H1 (cell line): ENCODE measurements at regions not wholly inside any gene's neighbourhood (a gene's known extent, or its start where the extent isn't known, plus 50 kb on each side); places are given as distances from the start of the nearest gene placed in this dataset.
A peak's percentile ranks its signal among the peaks of the same experiment; 100 is the strongest.

Source experiments
- ASH2L ChIP-seq: fragments of 200-600, 300-600 bp; sonication (generic); IDR thresholded peaks from one replicate; pipeline ENCODE4 v1.7.1; 2017; ENCODE audit warnings: low read length
- BRCA1 ChIP-seq: IDR thresholded peaks from 2 replicates; pipeline ENCODE4 v1.6.1; 2012; ENCODE audit warnings: low read depth, low read length, improper control_type of control experiment
- EZH2 ChIP-seq: fragments of 200-600 bp; sonication (generic); IDR thresholded peaks from 2 replicates; pipeline ENCODE4 v1.7.1; 2012; ENCODE audit warnings: low read depth, mild to moderate bottlenecking, moderate library complexity, low read length, inconsistent platforms; ENCODE audit not compliant: severe bottlenecking
- KDM4A ChIP-seq: IDR thresholded peaks from one replicate; pipeline ENCODE4 v1.7.1; 2012; ENCODE audit warnings: low read depth, mild to moderate bottlenecking, moderate library complexity, low read length, inconsistent platforms; ENCODE audit not compliant: severe bottlenecking
- POLR2A ChIP-seq, 2 experiments: IDR thresholded peaks; 1 replicate in 1 of 2; 2 replicates in 1 of 2; pipeline ENCODE4 v1.6.1; 2011; ENCODE audit warnings: low read depth in 2 of 2, low read length in 2 of 2, mild to moderate bottlenecking in 2 of 2; ENCODE audit errors: control extremely low read depth in 1 of 2
- POLR2AphosphoS5 ChIP-seq: IDR thresholded peaks from 2 replicates; pipeline ENCODE4 v1.6.1; 2011; ENCODE audit warnings: low read depth, low read length
- SIN3A ChIP-seq, 2 experiments: IDR thresholded peaks in 1 of 2; conservative IDR thresholded peaks in 1 of 2; 2 replicates each; pipeline ENCODE4 v1.6.1; 2011 to 2012; ENCODE audit warnings: low read length in 2 of 2, improper control_type of control experiment in 1 of 2, low read depth in 1 of 2, mild to moderate bottlenecking in 1 of 2
- TEAD4 ChIP-seq: IDR thresholded peaks from 2 replicates; pipeline ENCODE4 v1.6.1; 2012; ENCODE audit warnings: low read depth, low read length, inconsistent platforms, mixed read lengths
- TF ChIP-seq, protein P1 (sequence below), 3 experiments: IDR thresholded peaks; 1 replicate in 2 of 3; 2 replicates in 1 of 3; pipeline versions ENCODE4 v1.5.1 to v1.6.1; 2011; ENCODE audit warnings: low read length in 3 of 3, mild to moderate bottlenecking in 3 of 3, inconsistent platforms in 2 of 3, low read depth in 1 of 3, moderate library complexity in 1 of 3; ENCODE audit not compliant: insufficient read depth in 1 of 3; ENCODE audit errors: control extremely low read depth in 1 of 3

DNA sequence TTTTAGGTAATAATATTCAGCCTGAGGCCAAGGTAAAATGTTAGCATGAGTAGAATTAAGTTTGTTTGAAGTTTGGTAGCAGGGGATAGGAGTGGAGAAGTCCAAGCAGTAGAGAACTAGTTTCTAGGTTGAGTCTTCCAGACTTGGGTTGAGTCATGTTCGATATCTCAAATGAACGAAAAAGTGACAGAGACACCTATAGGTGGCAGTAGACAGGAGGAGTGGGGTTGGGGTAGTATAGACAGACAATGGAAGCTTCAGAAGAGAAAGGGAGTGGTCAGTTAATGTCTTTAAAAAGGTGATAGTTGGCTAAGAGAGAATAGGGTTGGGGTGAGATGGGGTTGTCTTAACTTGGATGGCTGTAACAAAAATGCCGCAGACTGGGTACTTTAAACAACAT lies 58.7 kb upstream of the EMCN start:
- TF ChIP-seq EZH2: no peak
- TF ChIP-seq POLR2A (IDR thresholded peaks at IDR 0.05; ENCODE audit: control extremely low read depth in 1 of 2, low read depth in 2 of 2, low read length in 2 of 2): no peak
- TF ChIP-seq KDM4A: no peak
- TF ChIP-seq POLR2AphosphoS5: no peak
- TF ChIP-seq TEAD4: no peak
- TF ChIP-seq, protein P1, sequence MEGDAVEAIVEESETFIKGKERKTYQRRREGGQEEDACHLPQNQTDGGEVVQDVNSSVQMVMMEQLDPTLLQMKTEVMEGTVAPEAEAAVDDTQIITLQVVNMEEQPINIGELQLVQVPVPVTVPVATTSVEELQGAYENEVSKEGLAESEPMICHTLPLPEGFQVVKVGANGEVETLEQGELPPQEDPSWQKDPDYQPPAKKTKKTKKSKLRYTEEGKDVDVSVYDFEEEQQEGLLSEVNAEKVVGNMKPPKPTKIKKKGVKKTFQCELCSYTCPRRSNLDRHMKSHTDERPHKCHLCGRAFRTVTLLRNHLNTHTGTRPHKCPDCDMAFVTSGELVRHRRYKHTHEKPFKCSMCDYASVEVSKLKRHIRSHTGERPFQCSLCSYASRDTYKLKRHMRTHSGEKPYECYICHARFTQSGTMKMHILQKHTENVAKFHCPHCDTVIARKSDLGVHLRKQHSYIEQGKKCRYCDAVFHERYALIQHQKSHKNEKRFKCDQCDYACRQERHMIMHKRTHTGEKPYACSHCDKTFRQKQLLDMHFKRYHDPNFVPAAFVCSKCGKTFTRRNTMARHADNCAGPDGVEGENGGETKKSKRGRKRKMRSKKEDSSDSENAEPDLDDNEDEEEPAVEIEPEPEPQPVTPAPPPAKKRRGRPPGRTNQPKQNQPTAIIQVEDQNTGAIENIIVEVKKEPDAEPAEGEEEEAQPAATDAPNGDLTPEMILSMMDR (IDR thresholded peaks at IDR 0.05; ENCODE audit: control extremely low read depth in 1 of 3, insufficient read depth in 1 of 3, low read depth in 1 of 3, low read length in 3 of 3): peak in 2 of 3 experiments; percentile 33 to 49; a peak in 2 of 4 replicates
- no peak for TF ChIP-seq SIN3A (conservative IDR thresholded peaks at IDR 0.05 in 1 of 2, IDR thresholded peaks at IDR 0.05 in 1 of 2; ENCODE audit: low read depth in 1 of 2, low read length in 2 of 2)
- TF ChIP-seq ASH2L: no peak
- TF ChIP-seq BRCA1: no peak
